Astrocyte of the cerebellum (primary cell): ENCODE measurements at regions not wholly inside any gene's neighbourhood (a gene's known extent, or its start where the extent isn't known, plus 50 kb on each side); places are given as distances from the start of the nearest gene placed in this dataset.

Experiments
- DNase-seq: peaks from one replicate; pipeline ENCODE4 v3.0.0-alpha.2; 2011; ENCODE audit warnings: low read depth
- H3K4me3 ChIP-seq: 2 replicates; pipeline ENCODE4 v1.5.1; 2011; ENCODE audit warnings: mild to moderate bottlenecking, low read depth, low read length, moderate library complexity
- in situ Hi-C: cut with HindIII; loops from 2 replicates; pipeline ENCODE4 v1.10.0; 2017; ENCODE audit warnings: low sequenced_read_pairs
- TF ChIP-seq, protein P1 (sequence below): IDR thresholded peaks from 2 replicates; pipeline ENCODE4 v1.5.1; 2012; ENCODE audit warnings: low read length, low read depth, moderate library complexity, mild to moderate bottlenecking; ENCODE audit errors: missing control alignments

DNA sequence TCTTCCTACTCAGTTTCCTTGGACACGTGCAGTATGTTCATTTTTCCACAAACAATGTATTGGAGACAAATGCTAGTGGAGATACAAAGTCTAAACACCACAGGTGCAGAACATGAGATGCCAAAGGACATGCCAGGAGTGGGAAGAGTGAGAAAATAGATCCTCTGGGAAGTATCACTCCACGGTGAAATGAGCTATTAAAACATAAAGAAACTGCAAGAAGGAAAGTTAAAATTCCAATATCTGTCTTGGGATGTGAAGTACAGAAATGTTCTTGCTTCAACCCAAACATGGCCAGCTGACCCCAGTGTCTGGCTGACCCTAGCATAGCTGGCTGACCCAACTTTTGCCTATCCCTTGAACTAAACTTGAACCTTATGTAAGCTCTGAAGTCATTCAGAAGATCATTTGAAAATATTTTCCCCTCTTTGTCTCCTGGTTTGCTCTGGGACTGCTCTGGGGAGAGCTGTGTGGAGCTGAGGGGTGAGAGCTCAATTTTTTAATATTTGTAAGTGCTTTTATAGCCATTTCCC, 59.5 kb downstream of the FZD1 start:
- in situ Hi-C loops = no loop called here
- no peak overlapping the region for H3K4me3 ChIP-seq
- TF ChIP-seq, protein P1, sequence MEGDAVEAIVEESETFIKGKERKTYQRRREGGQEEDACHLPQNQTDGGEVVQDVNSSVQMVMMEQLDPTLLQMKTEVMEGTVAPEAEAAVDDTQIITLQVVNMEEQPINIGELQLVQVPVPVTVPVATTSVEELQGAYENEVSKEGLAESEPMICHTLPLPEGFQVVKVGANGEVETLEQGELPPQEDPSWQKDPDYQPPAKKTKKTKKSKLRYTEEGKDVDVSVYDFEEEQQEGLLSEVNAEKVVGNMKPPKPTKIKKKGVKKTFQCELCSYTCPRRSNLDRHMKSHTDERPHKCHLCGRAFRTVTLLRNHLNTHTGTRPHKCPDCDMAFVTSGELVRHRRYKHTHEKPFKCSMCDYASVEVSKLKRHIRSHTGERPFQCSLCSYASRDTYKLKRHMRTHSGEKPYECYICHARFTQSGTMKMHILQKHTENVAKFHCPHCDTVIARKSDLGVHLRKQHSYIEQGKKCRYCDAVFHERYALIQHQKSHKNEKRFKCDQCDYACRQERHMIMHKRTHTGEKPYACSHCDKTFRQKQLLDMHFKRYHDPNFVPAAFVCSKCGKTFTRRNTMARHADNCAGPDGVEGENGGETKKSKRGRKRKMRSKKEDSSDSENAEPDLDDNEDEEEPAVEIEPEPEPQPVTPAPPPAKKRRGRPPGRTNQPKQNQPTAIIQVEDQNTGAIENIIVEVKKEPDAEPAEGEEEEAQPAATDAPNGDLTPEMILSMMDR = no peak
- DNase-seq = no peak

DNA sequence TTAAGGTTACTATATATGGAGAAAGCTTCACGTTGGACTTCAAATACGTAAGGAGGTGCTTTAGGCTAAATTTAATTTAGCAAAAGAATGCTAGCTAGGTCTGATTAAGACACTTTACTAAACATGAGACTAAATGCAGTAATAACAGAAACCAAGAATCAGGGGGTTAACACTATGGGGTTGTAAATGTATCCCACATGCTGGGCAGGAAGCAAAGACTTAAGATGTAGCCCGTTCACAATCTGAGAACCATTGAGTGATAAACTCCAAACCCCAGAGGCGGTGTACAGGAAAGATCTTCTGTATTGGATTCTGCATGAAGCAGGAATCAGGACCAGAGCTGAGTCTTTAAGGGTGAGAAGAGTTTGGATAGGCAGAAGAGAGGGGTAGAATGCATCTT, 60.4 kb downstream of the FZD1 start:
- TF ChIP-seq, protein P1 = no peak
- in situ Hi-C loops = no loop called here
- H3K4me3 ChIP-seq = no peak overlapping the region
- DNase-seq = no peak

DNA sequence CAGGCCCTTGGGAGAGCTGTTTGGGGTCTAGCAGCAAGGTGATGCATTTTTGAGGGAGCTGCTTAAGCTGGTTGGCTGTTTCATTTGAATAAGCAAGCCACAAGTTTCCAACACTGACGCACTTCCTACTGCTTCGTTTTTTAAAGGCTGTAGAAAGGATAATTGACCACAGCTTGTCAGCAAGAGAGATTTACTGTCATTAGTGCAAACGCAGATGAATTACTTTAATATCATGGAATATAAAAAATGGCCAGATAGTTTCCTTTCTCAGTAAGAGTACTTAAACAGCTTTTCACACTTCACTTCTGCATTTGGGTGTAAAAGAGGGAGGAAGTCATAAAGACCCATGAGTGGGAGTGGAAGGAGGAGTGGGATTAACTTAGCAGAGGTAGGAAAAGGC, 61.5 kb downstream of the FZD1 start:
- TF ChIP-seq, protein P1 = no peak
- DNase-seq = no peak
- in situ Hi-C loops = no loop called here
- no peak overlapping the region for H3K4me3 ChIP-seq

DNA sequence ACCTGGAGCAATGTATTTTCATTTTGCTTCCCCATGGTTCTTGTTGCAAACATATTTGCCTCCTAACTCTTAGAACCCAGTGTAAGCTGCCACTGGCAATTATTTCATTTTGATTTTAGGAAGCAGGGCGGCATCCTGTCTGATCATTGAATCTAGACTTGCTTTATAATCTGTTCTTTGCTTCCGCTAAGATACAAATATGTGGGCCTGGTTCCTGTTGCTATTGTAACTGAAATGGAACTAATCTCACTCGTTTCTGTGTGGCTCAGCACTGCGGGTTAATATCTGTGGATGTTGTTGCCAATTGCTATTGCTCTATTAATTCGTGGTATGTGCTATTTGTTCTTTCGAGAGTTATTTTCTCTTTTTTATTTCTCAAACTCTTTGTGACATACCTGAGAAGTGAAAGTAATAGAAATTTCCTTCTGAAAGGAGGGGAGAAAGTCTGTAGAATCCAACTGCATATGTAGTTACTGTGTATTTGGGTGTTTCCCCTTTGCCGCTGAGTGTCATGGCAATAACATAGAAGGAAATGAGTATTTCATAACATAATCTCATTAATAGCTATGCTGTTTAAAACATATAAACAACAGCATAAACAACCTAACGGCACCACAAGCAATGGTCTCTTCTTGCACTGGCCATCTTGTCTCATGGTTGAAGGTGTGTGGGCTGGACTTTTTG, 62.4 kb downstream of the FZD1 start:
- no peak overlapping the region for H3K4me3 ChIP-seq
- in situ Hi-C loops = no loop called here
- no peak for DNase-seq
- TF ChIP-seq, protein P1 = no peak

DNA sequence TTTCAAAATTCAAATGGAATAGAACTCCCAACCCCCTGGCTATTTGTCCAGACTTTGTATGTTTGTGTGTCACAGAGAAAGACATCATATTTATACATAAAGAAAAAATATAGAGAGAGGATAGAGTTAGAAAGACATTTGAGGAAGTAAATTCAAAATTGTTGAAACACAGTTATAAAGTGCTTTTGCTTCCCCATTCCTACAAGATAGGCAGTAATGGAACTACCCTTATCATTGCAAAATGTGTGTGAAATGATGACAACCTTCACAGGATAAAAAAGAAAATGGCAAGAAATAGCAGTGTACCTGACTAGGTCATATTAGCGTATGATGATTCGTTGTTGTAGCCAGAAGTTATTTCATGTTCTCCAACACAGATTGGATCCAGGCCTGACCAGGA, 63.1 kb downstream of the FZD1 start:
- DNase-seq = no peak
- no peak overlapping the region for H3K4me3 ChIP-seq
- TF ChIP-seq, protein P1 = no peak
- in situ Hi-C loops = no loop called here

DNA sequence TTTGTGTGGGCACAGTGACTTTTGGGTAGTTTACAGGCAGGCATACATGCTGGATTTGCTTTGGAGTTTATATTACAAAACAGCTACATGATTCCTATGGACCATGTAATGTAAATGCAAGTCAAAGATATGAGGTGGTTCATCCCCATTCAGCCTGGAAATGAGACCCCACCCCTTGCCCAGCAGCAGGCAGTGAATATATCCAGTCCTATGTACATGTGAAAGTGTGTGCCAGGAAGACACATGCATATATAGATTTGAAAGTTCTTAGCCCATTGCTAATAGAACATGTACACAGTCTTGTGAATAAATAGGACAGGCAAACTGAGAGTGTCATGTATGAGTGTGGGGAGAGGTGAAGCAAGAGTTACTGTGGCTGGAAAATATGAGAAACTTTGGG, 65.3 kb downstream of the FZD1 start:
- no peak overlapping the region for H3K4me3 ChIP-seq
- TF ChIP-seq, protein P1 = no peak
- in situ Hi-C loops = no loop called here
- no peak for DNase-seq
